COLO668 (cell line): ENCODE measurements at regions not wholly inside any gene's neighbourhood (a gene's known extent, or its start where the extent isn't known, plus 50 kb on each side); places are given as distances from the start of the nearest gene placed in this dataset.
"Not testable (repeated sequence)": the region's sequence is repeated elsewhere in the genome, so short reads cannot be mapped to it uniquely, and the experiment has no call there.

Experiments
- DNase-seq: peaks from one replicate; lab custom pipeline; 2025; ENCODE audit not compliant: unreplicated experiment; lab: John Stamatoyannopoulos, UW

- DNase-seq, result no peak
These were observed 248.8 kb upstream of the USP24 start for GRCh38 chr1:55463814-55464475.

GRCh38 chr1:55457874-55458273, 242.7 kb upstream of the USP24 start:
- DNase-seq, result no peak

- DNase-seq, result no peak
These were observed 241.8 kb upstream of the USP24 start for GRCh38 chr1:55456971-55457370.

GRCh38 chr1:55448261-55448660, 233.1 kb upstream of the USP24 start:
- DNase-seq, result no peak

GRCh38 chr1:55447488-55447887, 232.3 kb upstream of the USP24 start:
- DNase-seq, result no peak

GRCh38 chr1:55446351-55446750, 231.2 kb upstream of the USP24 start:
- DNase-seq, result no peak

- no peak for DNase-seq
These were observed 230.3 kb upstream of the USP24 start for GRCh38 chr1:55445416-55445815.

GRCh38 chr1:55444667-55445066, 229.5 kb upstream of the USP24 start:
- DNase-seq, result no peak

GRCh38 chr1:55443175-55443915, 228.2 kb upstream of the USP24 start:
- DNase-seq, result no peak

- DNase-seq, result no peak
These were observed 226.3 kb upstream of the USP24 start for GRCh38 chr1:55441489-55441888.

- DNase-seq, result no peak
These were observed 222.5 kb upstream of the USP24 start for GRCh38 chr1:55437692-55438091.

- not testable (repeated sequence) for DNase-seq
These were observed 215.6 kb upstream of the USP24 start for GRCh38 chr1:55430720-55431119.

GRCh38 chr1:55430206-55430605, 215.0 kb upstream of the USP24 start:
- DNase-seq, result not testable (repeated sequence)

GRCh38 chr1:55428944-55429931, 214.1 kb upstream of the USP24 start:
- DNase-seq, result no peak

GRCh38 chr1:55428231-55428630, 213.1 kb upstream of the USP24 start:
- DNase-seq, result no peak

GRCh38 chr1:55427606-55428005, 212.4 kb upstream of the USP24 start:
- DNase-seq, result no peak

GRCh38 chr1:55426619-55427018, 211.5 kb upstream of the USP24 start:
- no peak for DNase-seq

GRCh38 chr1:55426156-55426555, 211.0 kb upstream of the USP24 start:
- DNase-seq, result no peak

GRCh38 chr1:55425310-55425930, 210.3 kb upstream of the USP24 start:
- no peak for DNase-seq

- DNase-seq, result no peak
These were observed 208.2 kb upstream of the USP24 start for GRCh38 chr1:55423376-55423775.
